ENCODE measurements at regions not wholly inside any gene's neighbourhood (a gene's known extent, or its start where the extent isn't known, plus 50 kb on each side); places are given as distances from the start of the nearest gene placed in this dataset.

DNA sequence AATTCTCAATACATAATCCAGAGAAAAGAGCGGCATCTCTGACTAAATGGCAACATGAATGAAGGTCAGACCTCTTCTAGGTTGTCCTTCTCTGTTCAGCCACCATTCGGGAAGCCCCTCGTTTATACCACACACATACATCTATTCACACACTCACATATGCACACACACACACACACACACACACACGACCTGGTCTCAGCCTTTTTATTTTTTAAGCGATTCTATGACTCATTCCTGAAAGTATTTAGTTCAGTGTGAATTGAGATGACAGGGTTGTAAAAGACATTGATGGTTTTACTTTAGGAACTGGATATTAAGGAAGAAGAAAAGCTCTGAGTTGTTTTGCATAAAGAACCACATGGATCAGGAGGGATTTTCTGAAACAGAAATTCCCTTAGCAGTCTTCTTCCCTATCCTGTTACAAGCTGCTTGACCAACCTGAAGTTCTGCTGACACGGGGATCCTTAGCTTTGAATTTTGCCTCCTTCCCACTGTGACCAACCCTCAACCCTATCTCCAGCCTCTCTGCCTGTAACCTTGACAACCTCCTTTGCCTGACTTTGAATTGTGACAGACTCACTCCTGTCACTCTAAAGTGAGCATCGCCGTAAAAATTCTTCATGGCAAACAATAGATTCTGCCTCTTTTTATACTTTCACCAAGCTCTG, 383.1 kb upstream of the ESRRG start:
- TF ChIP-seq CTCF (conservative IDR thresholded peaks at IDR 0.05; ENCODE audit: low read length) = no peak
- TF ChIP-seq EZH2phosphoT487 (IDR thresholded peaks at IDR 0.05; ENCODE audit: borderline replicate concordance, low read depth, low read length) = no peak
- Histone ChIP-seq H3K9me2 (ENCODE audit: insufficient read depth, low read length) (no peaks in the 10 kb centered on the region), H3K79me2 (ENCODE audit: insufficient read depth, low read depth, low read length) (no peaks in the 10 kb centered on the region), H2AFZ (ENCODE audit: low read length) (no peak overlapping the region), H3K36me3 (ENCODE audit: insufficient read depth, low read length) (no peaks in the 10 kb centered on the region), H4K20me1 (ENCODE audit: insufficient read depth, low read length) (no peaks in the 10 kb centered on the region), H3K27ac (ENCODE audit: low read depth, low read length, poor library complexity, severe bottlenecking) (no peak overlapping the region), H3K4me1 (ENCODE audit: insufficient read depth, low read length, poor library complexity, severe bottlenecking) (no peaks in the 10 kb centered on the region), H3K9me3 (ENCODE audit: low read length) (no peaks in the 10 kb centered on the region), H3K4me3 (ENCODE audit: low read depth, low read length, poor library complexity, severe bottlenecking) (no peak overlapping the region), H3K4me2 (ENCODE audit: low read length) (no peak overlapping the region)
- CTCF ChIA-PET (ENCODE audit: unreplicated experiment) = no interaction called here
- POLR2A ChIA-PET = interaction anchor here (0.6 to 1.0 kb wide), 2 partner anchors 33 to 1151 kb away, joined by 3 read pairs; no protein-coding TSS in a partner anchor
- intact Hi-C loops (cut with micrococcal nuclease; ENCODE audit: unreplicated experiment) = no loop called here
- no peak for DNase-seq (ENCODE audit: low spot score)
- BruUV-seq (replicated peaks) = no TSS peak

- BruUV-seq (replicated peaks) = no TSS peak
- no peak overlapping the region for H3K4me2 ChIP-seq (ENCODE audit: low read length)
- H2AFZ ChIP-seq (ENCODE audit: low read length) = no peak overlapping the region
- POLR2A ChIA-PET = no interaction called here
- intact Hi-C loops (cut with micrococcal nuclease; ENCODE audit: unreplicated experiment) = no loop called here
- no peak overlapping the region for H3K27ac ChIP-seq (ENCODE audit: low read depth, low read length, poor library complexity, severe bottlenecking)
- no peaks in the 10 kb centered on the region for H4K20me1 ChIP-seq (ENCODE audit: insufficient read depth, low read length)
- H3K79me2 ChIP-seq (ENCODE audit: insufficient read depth, low read depth, low read length) = no peaks in the 10 kb centered on the region
- DNase-seq (ENCODE audit: low spot score) = no peak
- H3K36me3 ChIP-seq (ENCODE audit: insufficient read depth, low read length) = no peaks in the 10 kb centered on the region
- TF ChIP-seq EZH2phosphoT487 (IDR thresholded peaks at IDR 0.05; ENCODE audit: borderline replicate concordance, low read depth, low read length) = no peak
- TF ChIP-seq CTCF (conservative IDR thresholded peaks at IDR 0.05; ENCODE audit: low read length) = no peak
- no peaks in the 10 kb centered on the region for H3K9me2 ChIP-seq (ENCODE audit: insufficient read depth, low read length)
- H3K4me1 ChIP-seq (ENCODE audit: insufficient read depth, low read length, poor library complexity, severe bottlenecking) = no peaks in the 10 kb centered on the region
- no peak overlapping the region for H3K4me3 ChIP-seq (ENCODE audit: low read depth, low read length, poor library complexity, severe bottlenecking)
- CTCF ChIA-PET (ENCODE audit: unreplicated experiment) = no interaction called here
- no peaks in the 10 kb centered on the region for H3K9me3 ChIP-seq (ENCODE audit: low read length)
Measured at GRCh38 chr1:217105437-217105836, 382.2 kb upstream of the ESRRG start.

DNA sequence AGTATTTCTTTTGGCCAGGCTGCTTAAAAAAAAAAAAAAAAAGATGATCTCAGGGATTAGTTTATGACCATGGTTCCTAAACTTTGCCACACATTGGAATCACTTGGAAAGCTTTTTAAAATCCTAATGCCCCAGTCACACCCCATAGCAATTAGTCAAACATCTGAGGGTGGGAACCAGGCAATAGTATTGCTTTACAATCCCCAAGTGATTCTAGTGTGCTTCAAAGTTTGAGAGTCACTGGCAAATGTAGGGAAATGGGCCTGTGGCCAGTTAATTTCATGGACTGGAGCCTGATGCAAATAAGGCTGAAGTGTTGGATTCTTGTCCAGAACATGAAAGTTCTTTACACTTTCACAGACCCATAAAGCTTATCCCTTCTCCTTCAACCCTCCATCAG, 374.6 kb upstream of the ESRRG start:
- Histone ChIP-seq H3K79me2 (ENCODE audit: insufficient read depth, low read depth, low read length) (no peaks in the 10 kb centered on the region), H2AFZ (ENCODE audit: low read length) (no peak overlapping the region), H4K20me1 (ENCODE audit: insufficient read depth, low read length) (no peaks in the 10 kb centered on the region), H3K9me3 (ENCODE audit: low read length) (no peaks in the 10 kb centered on the region), H3K4me3 (ENCODE audit: low read depth, low read length, poor library complexity, severe bottlenecking) (no peak overlapping the region), H3K9me2 (ENCODE audit: insufficient read depth, low read length) (no peaks in the 10 kb centered on the region), H3K4me2 (ENCODE audit: low read length) (no peak overlapping the region), H3K4me1 (ENCODE audit: insufficient read depth, low read length, poor library complexity, severe bottlenecking) (no peaks in the 10 kb centered on the region), H3K27ac (ENCODE audit: low read depth, low read length, poor library complexity, severe bottlenecking) (no peak overlapping the region), H3K36me3 (ENCODE audit: insufficient read depth, low read length) (no peaks in the 10 kb centered on the region)
- no TSS peak for BruUV-seq (replicated peaks)
- ChIA-PET POLR2A (interaction anchor here (0.6 to 0.8 kb wide), 4 partner anchors 41 to 1038 kb away, joined by 3 to 5 read pairs (median 4); no protein-coding TSS in a partner anchor), CTCF (ENCODE audit: unreplicated experiment) (no interaction called here)
- intact Hi-C loops (cut with micrococcal nuclease; ENCODE audit: unreplicated experiment) = no loop called here
- TF ChIP-seq EZH2phosphoT487 (IDR thresholded peaks at IDR 0.05; ENCODE audit: borderline replicate concordance, low read depth, low read length) (no peak), CTCF (conservative IDR thresholded peaks at IDR 0.05; ENCODE audit: low read length) (no peak)
- no peak for DNase-seq (ENCODE audit: low spot score)

Measured in OCI-LY7 (cell line).